NCI-H2107 treated with DMSO at 0.1 percent for 48 hours (cell line): ENCODE measurements at regions not wholly inside any gene's neighbourhood (a gene's known extent, or its start where the extent isn't known, plus 50 kb on each side); places are given as distances from the start of the nearest gene placed in this dataset.

Experiments
- DNase-seq: peaks from one replicate; lab custom pipeline; 2025; ENCODE audit not compliant: unreplicated experiment; lab: John Stamatoyannopoulos, UW

DNA sequence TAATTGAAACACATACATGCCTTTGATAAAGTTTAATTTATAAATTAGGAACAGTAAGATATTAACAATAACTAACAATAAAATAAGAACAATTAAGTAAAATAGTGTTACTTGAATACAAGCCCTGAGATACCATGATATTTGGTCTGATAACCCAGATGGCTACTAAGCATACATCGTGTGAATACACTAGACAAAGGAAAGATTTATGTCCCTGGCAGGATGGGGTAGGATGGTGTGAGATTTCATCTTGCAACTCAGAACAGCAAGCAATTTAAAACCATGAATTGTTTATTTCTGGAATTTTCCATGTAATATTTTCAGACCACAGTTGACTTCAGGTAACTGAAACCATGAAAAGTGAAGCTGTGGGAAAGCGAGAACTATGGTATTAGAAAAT is 169.5 kb downstream of the DIPK2A start:
- no peak for DNase-seq

DNA sequence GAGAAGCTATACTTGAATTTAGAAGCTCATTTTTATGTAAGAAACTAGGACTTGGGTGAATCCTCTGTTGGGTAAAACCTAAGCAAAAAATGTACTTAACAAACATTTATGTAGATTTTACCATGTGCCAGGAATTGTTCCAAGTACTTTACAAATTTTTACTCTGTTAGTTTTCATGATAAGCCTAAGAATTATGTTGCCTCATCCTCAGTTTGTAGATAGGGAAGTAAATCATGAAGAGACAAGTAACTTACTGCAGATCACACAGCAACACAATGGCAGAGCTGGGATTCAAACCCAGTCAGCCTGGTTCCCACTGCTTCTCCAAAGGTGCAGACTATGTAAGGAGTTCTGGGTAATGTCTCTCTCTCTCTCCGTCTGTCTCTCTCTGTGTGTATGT is 169.9 kb downstream of the DIPK2A start:
- no peak for DNase-seq

DNA sequence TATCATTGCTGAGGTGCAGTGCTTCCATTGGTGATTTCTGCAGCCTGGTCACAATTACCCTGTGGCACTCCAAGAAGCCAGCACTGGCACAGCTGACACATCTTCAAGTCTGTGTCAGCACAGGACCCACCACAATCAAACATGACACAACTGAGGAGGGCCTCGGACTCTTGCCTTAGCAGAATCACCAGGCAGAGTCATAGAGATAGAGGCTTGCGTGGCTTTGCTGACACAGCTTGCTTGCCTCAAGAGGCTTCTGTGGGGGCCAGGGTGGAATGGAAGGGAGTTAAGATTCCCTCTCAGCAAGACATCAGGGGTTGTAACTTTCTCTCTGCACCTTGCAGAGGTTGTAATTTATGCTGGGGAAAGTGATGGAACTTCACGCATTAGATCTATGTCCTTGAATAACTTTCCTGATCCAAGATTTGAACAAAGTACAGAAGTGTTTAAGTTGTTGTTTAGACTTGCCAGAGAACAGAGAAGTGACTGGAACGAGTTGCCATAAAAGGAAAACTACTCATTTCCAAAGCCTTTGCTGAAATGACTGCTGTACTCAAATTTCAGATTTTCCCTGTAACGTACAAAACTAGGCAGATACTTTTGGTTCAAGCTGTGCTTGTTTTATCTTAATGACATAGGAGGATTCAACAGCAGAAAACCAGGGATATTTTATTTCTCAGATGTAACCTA is 170.7 kb downstream of the DIPK2A start:
- no peak for DNase-seq

DNA sequence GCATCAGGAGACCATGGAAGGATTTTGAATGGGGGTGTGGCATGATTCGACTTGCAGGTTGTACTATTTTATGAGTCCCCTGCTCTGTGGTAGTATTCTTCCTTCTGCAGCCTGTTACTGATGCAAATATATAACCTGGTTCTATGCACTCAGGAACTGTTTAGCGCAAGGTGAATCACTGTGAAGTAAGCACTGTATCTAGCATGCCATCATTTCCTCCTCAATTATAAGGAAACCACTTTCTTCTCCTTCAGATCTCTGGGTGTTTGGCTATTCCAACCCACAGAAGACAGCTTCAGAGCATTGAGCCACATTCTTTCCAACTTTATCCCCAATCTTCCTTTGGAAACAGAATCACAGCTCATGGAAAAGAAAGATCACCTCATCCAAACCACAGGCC is 176.7 kb downstream of the DIPK2A start:
- no peak for DNase-seq

DNA sequence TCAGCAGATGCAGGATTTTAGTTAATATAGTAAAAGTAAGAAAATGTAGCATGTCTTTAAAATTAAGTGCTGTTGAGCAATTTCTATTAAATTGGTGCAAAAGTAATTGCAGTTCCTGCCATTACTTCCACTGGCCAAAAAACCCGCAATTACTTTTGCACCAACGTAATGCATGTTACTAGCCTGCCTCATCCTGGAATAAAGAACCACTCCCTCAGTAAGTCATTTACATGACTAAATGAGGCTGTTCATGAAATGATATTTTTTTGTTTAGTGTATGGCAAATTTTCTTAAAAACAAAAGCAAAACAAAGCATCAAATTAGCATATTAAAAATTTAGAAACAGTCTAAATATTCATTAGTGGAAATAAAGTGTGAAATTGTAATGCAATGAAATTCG is 180.4 kb downstream of the DIPK2A start:
- no peak for DNase-seq

DNA sequence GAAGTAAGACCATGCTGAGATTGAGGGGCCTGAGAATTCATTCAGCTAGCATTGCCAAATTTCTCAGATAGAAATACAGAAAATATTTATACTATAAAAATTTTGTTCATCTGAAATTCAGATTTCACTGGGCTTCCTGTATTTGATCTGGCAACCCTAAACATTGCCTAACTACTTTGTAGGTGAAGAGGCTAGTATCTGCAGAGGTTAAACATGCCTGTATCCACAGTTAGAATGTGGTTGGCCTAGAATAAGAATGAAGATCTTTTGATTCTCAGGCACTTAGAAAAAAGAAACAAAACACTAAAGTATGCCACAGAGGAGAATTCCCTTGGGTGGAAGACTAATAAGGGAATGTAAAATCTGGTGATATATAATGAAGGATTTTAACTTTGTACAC is 189.0 kb downstream of the DIPK2A start:
- DNase-seq = no peak

DNA sequence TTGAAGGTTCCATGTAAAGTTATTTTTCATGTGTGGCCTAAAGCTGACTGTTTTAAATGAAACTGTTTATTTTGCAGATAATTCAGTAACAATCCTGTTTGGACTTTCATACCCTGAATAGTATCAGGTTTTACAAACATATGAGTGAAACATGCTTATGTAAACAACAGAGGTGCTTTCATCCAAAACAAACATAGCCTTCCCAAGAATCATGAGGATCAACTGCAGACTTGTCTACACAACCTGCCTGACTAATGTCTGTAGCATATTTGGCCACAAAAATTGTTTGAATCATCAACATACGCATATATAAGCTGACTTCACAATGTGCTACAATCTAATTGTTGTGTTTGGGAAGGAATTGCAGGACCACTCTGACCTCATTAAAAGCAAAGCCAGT is 190.4 kb downstream of the DIPK2A start:
- no peak for DNase-seq

DNA sequence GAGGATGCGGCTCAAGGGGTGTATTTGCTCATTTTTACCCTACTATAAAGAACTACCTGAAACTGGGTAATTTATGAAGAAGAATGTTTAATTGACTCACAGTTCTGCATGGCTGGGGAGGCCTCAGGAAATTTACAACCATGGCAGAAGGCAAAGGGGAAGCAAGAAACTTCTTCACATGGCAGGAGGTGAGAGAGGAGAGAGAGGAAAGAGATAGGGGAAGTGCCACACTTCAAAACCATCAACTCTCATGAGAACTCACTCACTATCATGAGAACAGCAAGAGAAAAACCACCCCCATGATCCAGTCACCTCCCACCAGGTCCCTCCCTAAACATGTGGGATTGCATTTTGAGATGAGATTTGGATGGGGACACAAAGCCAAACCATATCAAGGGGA is 192.7 kb downstream of the DIPK2A start:
- no peak for DNase-seq

DNA sequence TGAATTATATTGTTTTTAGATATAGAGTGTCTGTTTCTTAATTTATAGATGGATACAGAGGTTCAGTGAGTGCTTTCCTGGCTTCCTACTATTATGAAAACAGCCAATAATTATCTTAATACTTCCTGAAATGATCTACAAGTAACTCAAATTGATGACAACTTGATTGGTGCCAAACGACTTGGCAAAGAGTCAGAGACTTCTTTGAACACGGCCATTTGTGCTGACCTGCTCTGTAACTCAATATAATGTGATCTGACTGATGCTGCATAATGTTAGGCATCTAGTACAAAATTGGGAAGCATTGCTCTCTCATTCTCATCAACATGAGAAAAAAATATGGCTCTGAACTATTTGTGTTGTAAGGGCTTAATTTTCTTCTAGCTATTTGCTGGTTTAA is 193.9 kb downstream of the DIPK2A start:
- DNase-seq = no peak

DNA sequence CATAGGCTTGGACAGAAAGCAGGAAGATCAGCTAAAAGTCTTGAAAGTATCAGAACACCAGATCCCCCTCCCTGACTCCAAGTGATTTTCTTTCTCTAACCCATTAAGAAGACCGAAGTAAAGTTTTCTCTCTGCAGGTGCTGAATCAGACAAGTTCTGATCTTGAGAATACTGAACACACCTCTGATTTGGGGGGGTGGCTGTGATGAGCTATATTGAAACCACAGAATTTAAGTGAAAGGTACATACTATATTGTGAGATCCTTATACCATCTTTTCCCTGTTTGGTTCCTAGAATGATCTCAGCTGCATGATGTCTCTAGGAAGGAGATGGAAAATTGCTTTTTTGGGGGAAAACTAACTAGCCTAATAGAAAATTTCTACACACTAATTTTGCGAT is 196.0 kb downstream of the DIPK2A start:
- DNase-seq = no peak

DNA sequence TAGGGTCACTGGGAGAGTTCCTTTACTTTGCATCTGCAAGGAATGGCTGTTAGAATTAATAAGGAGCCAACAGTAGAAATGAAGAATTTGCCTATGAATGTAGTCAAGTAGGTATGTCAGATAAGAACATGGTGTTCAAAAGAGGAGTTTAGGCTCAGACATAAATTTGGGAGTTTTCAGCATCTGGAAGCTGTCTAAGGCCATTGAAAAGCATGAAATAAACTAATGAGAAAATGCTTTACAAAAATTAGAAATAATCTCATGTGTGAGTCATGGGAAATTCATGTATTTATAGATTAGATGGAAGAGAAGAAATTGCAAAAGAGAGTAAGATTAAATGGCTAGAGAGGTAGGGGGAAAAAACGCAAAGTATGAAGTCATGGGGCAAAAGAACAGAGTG is 201.9 kb downstream of the DIPK2A start:
- DNase-seq = no peak

DNA sequence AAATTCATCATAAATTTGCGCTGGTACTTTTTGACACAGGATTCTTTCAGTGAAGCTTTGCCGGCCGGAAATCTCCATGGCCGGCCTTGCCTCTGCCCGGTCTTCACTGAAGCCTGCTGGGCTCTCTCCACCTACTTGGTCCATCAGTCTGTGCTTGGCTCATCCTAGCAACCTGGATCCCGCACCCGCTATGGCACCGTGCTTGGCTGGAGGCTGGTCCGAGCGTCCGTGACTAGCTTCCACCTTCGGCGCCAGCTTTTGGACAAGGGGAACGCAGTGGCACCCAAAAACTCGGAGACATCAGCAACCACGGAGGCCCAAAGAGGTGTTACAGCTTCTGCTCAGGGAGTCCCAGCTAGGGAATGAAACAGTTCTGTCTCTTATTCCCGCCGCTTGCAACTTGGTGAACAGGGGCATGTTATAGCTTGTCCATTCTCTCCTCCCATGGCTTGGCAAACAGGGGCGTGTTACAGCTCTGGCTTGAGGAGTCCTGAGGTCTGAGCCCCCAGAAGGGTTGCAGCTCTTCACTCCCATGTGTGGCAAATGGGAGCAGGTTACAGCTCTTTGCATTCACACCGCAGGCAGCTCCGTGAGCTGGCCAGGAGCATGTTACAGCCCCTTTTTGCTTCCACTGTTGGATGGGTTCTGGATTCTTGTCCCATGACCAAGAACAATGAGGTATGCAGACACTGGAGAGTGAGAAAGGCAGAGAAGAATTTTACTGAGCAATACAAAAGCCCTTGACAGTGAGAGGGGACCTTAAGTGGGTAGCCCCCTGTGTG is 204.2 kb downstream of the DIPK2A start:
- DNase-seq = no peak

DNA sequence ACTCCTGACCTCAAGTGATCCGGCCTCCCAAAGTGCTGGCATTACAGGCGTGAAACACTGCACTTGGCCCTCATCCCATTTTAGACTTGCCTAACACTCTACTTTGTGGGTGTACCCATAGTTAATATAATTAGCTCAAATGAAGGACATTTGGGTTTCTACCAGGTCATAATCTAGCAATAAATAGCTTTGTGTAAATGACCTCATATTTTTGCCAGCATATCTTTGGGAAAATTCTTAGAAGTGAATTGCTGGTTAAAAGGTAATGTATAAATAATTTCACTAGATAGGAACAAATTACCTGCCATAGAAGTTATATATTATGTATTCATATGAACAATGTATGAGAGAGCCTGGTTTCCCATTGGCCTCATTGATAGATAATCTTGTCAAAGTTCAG is 206.0 kb downstream of the DIPK2A start:
- DNase-seq = no peak

DNA sequence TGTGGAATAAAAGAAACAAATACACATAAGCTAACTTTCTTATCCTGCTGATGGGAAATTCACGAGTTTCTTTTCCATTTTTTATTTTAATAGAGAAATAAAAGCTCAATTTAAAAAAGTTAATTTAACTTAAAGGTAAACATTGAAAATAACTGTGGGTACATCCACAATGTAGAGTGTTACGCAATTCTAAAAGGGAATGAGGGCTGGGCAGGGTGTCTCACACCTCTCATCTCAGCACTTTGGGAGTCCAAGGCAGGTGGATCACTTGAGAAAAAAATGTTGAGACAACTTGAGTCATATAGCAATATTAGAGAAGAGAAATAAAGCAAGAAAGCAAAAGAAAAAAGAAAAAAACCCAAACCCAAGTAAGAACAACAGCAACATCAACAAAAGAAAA is 207.0 kb downstream of the DIPK2A start:
- DNase-seq = no peak

DNA sequence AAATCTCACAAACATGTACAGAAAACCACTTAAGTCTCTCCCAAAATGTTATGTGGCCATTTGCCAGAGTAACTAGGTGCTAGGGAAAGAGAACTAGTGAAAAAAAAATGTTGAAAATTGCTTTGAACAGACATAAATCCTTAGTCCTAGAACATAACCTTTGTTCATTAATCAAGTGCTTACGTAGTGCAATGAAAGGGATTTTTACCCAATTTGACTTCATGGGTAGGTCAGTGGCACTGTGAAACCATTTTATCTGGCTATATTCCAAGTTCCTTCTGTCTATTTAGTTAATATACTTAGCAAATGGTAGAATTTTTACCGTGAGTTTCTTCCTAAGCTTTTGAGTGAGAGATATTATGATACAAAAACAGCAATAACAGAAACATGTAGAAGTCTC is 209.4 kb downstream of the DIPK2A start:
- no peak for DNase-seq

DNA sequence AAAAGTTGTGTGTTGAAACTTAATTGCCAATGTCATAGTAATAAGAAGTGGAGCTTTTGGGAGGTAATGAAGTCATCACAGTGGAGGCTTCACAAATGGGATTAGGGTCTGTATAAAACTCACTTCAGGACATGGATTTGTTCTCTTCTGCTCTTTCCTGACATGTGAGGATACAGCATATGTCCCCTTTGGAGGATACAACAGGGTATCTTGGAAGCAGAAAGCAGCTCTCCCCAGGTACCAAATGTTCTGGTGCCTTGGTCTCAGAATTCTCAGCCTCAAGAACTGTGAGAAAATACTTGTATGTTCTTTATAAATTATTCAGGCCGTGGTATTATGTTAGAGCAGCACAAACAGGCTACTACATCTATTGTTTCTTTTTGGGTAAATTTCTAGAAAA is 210.9 kb downstream of the DIPK2A start:
- DNase-seq = no peak

DNA sequence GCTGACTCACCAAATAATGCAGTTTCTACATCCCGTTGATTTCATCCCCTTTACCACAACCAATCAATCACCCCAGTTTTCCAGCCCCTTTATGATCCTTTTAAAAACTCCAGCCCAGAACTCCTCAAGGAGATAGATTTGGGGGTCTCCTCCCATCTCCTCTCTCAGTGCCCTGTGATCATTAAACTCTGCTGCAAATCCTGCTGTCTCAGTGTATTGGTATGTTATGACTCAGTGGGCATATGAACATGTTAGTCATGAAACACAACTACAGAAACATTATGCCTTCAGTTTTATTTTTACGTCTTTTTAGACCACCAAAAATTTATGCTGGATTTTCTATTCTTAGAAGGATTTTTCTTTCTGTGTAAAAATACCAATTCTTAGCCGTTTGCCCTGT is 213.7 kb downstream of the DIPK2A start:
- no peak for DNase-seq

DNA sequence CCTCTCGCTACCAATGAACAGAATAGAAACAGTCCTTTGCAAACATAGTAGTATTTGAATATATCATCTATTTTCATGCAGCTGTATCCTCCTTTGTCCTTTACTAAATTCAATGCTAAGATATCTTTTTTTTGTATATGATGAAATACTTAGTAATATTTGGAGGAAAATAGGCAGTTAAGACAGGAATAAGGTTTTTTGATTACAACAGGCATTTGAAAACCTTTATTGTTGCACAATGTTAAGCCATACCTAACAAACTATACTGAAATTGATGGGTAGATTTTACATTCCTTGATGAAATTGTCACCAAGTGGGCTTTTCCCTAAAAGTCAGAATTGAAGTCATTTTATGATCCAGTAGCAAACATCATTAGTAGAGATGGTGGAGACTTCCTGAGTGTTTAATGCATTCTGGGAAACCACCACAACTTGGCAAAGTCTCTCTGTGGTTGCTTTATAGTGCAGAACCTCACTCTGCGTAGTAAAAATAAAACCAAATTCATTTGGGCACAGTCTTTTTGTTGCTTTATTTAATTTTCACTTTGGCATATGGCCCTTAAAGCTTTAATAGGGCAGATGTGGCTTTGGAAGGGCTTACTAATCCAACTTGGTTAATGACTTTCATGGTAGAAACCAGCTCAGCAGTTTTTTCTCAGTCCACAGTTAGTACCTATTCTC is 216.0 kb downstream of the DIPK2A start:
- DNase-seq = no peak

DNA sequence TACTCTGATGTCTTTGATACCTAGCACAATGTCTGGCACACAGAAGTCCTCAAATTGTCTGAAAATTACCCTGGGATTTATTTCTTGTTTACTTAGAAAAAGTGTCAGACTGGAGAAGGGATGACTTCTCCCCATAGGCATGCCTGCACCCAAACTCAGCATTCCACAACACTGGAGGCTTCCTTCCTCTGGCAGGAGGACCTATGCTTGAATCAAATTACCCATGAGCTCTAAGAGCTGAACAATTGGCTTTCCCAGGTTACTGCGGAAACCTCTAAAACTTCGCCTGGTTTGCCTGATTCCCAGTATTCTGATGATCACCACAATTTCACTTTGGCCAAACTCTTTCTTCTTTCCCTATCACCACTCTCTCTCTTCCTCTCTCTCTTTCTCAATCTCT is 217.4 kb downstream of the DIPK2A start:
- no peak for DNase-seq

DNA sequence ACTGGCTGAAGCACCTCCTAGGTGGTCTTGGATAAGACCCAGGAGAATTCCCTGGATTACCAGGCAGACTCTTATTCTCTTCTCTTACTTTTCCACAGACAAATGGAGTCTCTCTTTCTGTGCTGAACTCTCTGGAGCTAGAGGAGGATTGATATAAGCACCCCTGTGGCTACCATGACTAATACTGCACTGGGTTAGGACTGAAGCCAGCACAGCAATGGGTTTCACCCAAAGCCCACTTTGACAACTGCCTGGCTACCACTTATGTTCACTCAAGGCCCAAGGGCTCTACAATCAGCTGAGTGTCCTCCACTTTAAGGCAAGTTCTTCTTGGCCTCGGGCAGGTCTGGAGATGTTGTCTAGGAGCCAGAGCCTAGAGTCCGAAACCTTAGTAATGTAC is 225.5 kb downstream of the DIPK2A start:
- DNase-seq = no peak

DNA sequence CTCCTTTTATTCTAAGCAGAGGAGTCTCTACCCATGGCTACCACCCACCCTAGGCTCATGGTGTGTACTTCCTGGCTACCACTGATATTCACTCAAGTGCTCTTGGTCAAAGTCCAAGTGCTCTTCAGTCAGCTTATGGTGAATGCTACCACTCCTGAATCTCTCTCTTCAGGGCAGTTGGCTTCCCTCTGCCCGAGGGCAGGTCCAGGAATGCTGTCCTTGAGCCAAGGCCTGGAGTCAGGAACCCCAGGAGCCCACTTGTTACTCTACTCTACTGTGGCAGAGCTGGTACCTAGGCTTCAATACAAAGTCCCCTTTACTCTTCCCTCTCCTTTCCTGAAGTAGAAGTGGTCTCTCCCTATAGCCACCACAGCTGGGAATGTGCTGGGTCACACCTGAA is 226.0 kb downstream of the DIPK2A start:
- DNase-seq = no peak

DNA sequence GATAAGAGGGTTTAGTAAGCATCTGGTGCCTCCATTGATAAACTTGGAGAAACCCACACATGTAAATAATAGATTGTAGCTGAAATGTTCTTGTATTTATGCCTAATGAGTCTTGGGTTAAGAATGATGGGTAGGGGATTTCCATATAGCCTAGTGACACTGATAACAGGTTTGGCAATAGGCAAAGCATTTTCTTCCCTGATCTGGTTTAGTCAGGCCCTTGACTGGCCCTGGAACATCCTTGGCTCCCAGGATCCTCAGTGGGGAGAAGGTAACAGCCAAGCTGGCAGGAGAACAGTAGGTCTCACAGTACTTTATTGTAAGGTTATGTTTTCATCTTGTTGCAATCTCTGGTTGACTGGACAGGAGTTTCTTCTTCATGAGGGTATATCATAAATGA is 228.4 kb downstream of the DIPK2A start:
- no peak for DNase-seq
